ENCODE measurements at regions not wholly inside any gene's neighbourhood (a gene's known extent, or its start where the extent isn't known, plus 50 kb on each side); places are given as distances from the start of the nearest gene placed in this dataset.

DNA sequence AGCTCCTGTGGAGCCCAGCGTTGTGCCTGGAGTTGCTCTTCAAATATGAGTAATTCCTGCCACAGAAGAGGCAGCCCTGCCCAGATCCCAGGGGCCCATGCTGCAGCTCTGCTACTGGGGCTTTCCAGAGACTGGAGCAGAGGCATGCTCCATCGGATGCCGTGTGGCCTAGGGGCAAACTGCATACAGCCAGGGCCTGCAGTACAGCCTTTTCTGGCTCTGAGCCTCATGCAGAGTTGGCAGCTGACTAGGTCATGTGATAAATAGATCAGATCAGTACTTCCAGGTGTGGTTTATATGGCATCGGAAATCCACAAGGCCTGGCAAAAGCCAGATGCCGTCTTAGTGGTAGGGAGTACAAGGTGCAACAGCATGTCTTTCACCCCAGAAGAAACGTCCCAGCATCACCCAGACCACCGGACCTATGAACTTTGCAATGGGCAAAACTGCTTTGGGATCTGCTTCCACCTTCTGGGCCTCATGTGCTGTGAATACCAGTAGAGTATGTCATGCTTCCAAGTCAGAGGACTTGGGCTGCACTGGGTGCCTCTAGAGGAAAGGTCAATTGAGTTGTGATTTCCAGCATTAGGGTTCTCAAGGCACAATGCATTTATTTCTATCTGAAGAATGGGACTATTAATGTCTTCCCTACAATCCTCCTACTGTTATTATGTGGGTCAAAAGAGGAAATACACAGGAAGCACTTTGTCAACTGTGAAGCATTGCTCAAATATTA, 250.7 kb upstream of the ZNF32 start:
- TF ChIP-seq, protein P1, sequence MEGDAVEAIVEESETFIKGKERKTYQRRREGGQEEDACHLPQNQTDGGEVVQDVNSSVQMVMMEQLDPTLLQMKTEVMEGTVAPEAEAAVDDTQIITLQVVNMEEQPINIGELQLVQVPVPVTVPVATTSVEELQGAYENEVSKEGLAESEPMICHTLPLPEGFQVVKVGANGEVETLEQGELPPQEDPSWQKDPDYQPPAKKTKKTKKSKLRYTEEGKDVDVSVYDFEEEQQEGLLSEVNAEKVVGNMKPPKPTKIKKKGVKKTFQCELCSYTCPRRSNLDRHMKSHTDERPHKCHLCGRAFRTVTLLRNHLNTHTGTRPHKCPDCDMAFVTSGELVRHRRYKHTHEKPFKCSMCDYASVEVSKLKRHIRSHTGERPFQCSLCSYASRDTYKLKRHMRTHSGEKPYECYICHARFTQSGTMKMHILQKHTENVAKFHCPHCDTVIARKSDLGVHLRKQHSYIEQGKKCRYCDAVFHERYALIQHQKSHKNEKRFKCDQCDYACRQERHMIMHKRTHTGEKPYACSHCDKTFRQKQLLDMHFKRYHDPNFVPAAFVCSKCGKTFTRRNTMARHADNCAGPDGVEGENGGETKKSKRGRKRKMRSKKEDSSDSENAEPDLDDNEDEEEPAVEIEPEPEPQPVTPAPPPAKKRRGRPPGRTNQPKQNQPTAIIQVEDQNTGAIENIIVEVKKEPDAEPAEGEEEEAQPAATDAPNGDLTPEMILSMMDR (IDR thresholded peaks at IDR 0.05; ENCODE audit: low read depth, low read length): no peak
- TF ChIP-seq EZH2phosphoT487 (IDR thresholded peaks at IDR 0.05; ENCODE audit: low read depth): no peak
